GM19452 (cell line): ENCODE measurements at regions not wholly inside any gene's neighbourhood (a gene's known extent, or its start where the extent isn't known, plus 50 kb on each side); places are given as distances from the start of the nearest gene placed in this dataset.
"Not testable (repeated sequence)": the region's sequence is repeated elsewhere in the genome, so short reads cannot be mapped to it uniquely, and the experiment has no call there.

Source experiments
- ATAC-seq: cut with Tn5 transposase; IDR thresholded peaks from one replicate; pipeline ENCODE4 v1.9.1; 2021; ENCODE audit not compliant: unreplicated experiment

- ATAC-seq = no peak
Measured at GRCh38 chr9:100794738-100795269, 216.9 kb downstream of the CAVIN4 start.

- ATAC-seq = no peak
Measured at GRCh38 chr9:100803956-100804355, 224.6 kb upstream of the PLPPR1 start.

- no peak for ATAC-seq
Measured at GRCh38 chr9:100811643-100812042, 216.9 kb upstream of the PLPPR1 start.

- ATAC-seq = no peak
Measured at GRCh38 chr9:100813871-100814270, 214.7 kb upstream of the PLPPR1 start.

- ATAC-seq = no peak
Measured at GRCh38 chr9:100819980-100820379, 208.5 kb upstream of the PLPPR1 start.

GRCh38 chr9:100833035-100833434, 195.5 kb upstream of the PLPPR1 start:
- ATAC-seq = not testable (repeated sequence)

GRCh38 chr9:100838857-100839256, 189.7 kb upstream of the PLPPR1 start:
- no peak for ATAC-seq

- no peak for ATAC-seq
Measured at GRCh38 chr9:100848726-100849125, 179.8 kb upstream of the PLPPR1 start.

- no peak for ATAC-seq
Measured at GRCh38 chr9:100852088-100852487, 176.4 kb upstream of the PLPPR1 start.

GRCh38 chr9:100856238-100856637, 172.3 kb upstream of the PLPPR1 start:
- ATAC-seq = no peak

GRCh38 chr9:100865111-100865510, 163.4 kb upstream of the PLPPR1 start:
- no peak for ATAC-seq

GRCh38 chr9:100865648-100866047, 162.9 kb upstream of the PLPPR1 start:
- no peak for ATAC-seq

GRCh38 chr9:100869326-100869725, 159.2 kb upstream of the PLPPR1 start:
- ATAC-seq = no peak

- no peak for ATAC-seq
Measured at GRCh38 chr9:100879884-100880283, 148.6 kb upstream of the PLPPR1 start.

- ATAC-seq = no peak
Measured at GRCh38 chr9:100880284-100880683, 148.2 kb upstream of the PLPPR1 start.

- no peak for ATAC-seq
Measured at GRCh38 chr9:100884518-100884917, 144.0 kb upstream of the PLPPR1 start.

- no peak for ATAC-seq
Measured at GRCh38 chr9:100890321-100890720, 138.2 kb upstream of the PLPPR1 start.

- no peak for ATAC-seq
Measured at GRCh38 chr9:100911273-100911672, 117.3 kb upstream of the PLPPR1 start.

- no peak for ATAC-seq
Measured at GRCh38 chr9:100913257-100913656, 115.3 kb upstream of the PLPPR1 start.

- ATAC-seq = no peak
Measured at GRCh38 chr9:100914266-100914665, 114.3 kb upstream of the PLPPR1 start.

GRCh38 chr9:100919506-100919905, 109.0 kb upstream of the PLPPR1 start:
- ATAC-seq = no peak

- ATAC-seq = no peak
Measured at GRCh38 chr9:100926366-100926765, 102.2 kb upstream of the PLPPR1 start.

- no peak for ATAC-seq
Measured at GRCh38 chr9:100927763-100928162, 100.8 kb upstream of the PLPPR1 start.

- ATAC-seq = no peak
Measured at GRCh38 chr9:100933656-100934055, 94.9 kb upstream of the PLPPR1 start.
